GM23248 (cell line): ENCODE measurements at regions not wholly inside any gene's neighbourhood (a gene's known extent, or its start where the extent isn't known, plus 50 kb on each side); places are given as distances from the start of the nearest gene placed in this dataset.

Source experiments
- EZH2 ChIP-seq: fragments of 200-600 bp; sonication (generic); IDR thresholded peaks from 2 replicates; pipeline ENCODE4 v1.6.1; 2018; ENCODE audit warnings: antibody characterized with exemption, mild to moderate bottlenecking; ENCODE audit not compliant: insufficient read depth, poor library complexity, severe bottlenecking
- EZH2phosphoT487 ChIP-seq: fragments of 200-600 bp; sonication (generic); IDR thresholded peaks from 2 replicates; pipeline ENCODE4 v1.6.1; 2018; ENCODE audit warnings: antibody characterized with exemption, moderate library complexity, mild to moderate bottlenecking, low read depth; ENCODE audit not compliant: insufficient read depth

DNA sequence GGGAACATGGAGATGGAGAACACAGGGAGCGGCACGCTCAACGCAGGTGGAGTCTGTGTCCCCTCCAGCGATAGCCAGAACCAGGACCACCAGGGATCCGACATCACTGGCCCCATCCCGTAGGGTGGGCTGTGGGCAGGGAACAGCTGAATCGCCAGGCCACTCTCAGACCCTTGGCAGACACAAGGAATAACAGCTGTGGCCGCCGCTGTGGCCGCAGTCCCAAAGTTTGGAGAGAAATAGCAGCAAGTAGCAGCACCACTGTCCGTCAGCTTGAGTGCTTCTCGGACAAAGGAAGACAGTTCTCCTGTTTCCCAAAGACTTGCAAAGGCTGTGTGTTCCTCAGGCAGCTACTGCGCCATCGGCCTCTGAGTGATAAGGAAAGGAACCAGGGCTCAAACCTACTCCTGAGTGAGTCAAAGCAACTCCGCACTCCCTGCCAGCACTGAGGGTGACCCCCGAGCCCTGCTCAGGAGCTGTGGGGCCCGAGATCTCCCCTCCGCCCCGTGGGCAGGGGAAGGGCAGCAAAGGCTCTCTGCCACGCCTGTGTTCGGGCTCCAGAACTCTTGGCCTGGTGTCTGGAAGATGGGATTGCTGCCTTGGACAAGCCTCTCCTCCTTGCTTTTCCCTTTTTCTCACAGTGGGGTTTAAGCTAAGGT lies 82.3 kb upstream of the FAM20C start:
- TF ChIP-seq EZH2phosphoT487: no peak
- TF ChIP-seq EZH2: no peak
